ENCODE measurements at regions not wholly inside any gene's neighbourhood (a gene's known extent, or its start where the extent isn't known, plus 50 kb on each side); places are given as distances from the start of the nearest gene placed in this dataset.
A peak's percentile ranks its signal among the peaks of the same experiment; 100 is the strongest.

DNA sequence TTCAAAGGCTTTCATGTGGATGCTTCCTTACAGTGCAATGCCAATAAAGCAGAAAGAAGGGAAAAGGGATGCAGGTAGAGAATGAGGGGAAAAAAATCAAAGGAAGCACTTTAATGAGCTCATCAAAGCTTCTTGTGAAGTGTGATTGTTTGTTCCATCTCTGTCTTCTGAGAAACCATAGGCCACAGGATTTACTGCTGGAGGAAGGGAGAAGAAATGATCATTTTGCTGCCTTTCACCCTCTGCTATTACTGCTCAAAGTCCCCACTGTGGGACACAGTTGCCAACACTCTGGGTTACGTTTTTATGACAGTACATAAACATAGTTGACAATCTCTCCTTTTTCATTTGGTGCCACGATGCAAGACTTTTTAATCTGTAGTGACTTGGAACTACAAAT lies 558.0 kb upstream of the TECRL start:
- Histone ChIP-seq H3K27ac (no peak overlapping the region), H3K9me3 (no peaks in the 10 kb centered on the region), H3K4me3 (no peak overlapping the region), H3K27me3 (replicated peaks; ENCODE audit: insufficient read depth) (no peaks in the 10 kb centered on the region), H3K36me3 (no peaks in the 10 kb centered on the region), H3K4me1 (ENCODE audit: control insufficient read depth in 1 of 2, low read depth in 2 of 2) (no peaks in the 10 kb centered on the region)
- no peak for DNase-seq (ENCODE audit: low spot score)
- no peak for ATAC-seq (ENCODE audit: insufficient number of reproducible peaks, low FRiP score, low read depth)
- TF ChIP-seq CTCF (IDR thresholded peaks at IDR 0.05), result no peak

GRCh38 chr4:64960516-64960915 lies 551.3 kb upstream of the TECRL start:
- H3K27ac ChIP-seq, result no peak overlapping the region
- no peak for ATAC-seq (ENCODE audit: insufficient number of reproducible peaks, low FRiP score, low read depth)
- H3K36me3 ChIP-seq, result no peaks in the 10 kb centered on the region
- H3K27me3 ChIP-seq (replicated peaks; ENCODE audit: insufficient read depth), result no peaks in the 10 kb centered on the region
- no peaks in the 10 kb centered on the region for H3K4me1 ChIP-seq (ENCODE audit: control insufficient read depth in 1 of 2, low read depth in 2 of 2)
- peaks cover 2% of the 10 kb centered on the region for H3K9me3 ChIP-seq
- DNase-seq (ENCODE audit: low spot score), result no peak
- H3K4me3 ChIP-seq, result no peak overlapping the region
- TF ChIP-seq CTCF (IDR thresholded peaks at IDR 0.05), result no peak

DNA sequence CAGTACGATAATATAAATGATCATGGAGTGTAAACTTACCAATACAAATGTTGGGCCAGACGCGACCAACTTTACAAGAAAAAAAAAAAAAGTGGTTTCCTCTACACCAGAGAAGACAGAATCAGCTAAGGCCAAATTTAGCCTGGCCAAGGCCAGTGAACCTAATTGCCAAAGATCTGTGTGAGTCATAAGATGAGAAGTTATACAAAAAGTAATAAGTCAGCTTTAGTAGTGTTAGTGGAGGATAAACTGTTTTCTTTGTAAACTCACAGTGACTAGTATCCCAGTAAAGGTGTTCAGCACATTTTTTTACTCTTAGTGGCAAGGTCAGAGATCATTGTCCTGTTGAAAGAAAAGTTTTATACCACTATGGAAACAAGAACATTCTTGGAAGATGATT lies 531.4 kb upstream of the TECRL start:
- Histone ChIP-seq H3K4me3 (no peak overlapping the region), H3K27me3 (replicated peaks; ENCODE audit: insufficient read depth) (no peaks in the 10 kb centered on the region), H3K27ac (no peak overlapping the region), H3K4me1 (ENCODE audit: control insufficient read depth in 1 of 2, low read depth in 2 of 2) (peaks cover 0 to 6% of the 10 kb centered on the region in 2 donors), H3K36me3 (no peaks in the 10 kb centered on the region), H3K9me3 (no peaks in the 10 kb centered on the region)
- no peak for TF ChIP-seq CTCF (IDR thresholded peaks at IDR 0.05)
- DNase-seq (ENCODE audit: low spot score) (no peak), ATAC-seq (ENCODE audit: insufficient number of reproducible peaks, low FRiP score, low read depth) (peak; percentile 81)

- ATAC-seq (ENCODE audit: insufficient number of reproducible peaks, low FRiP score, low read depth) (no peak), DNase-seq (ENCODE audit: low spot score) (no peak)
- no peaks in the 10 kb centered on the region for H3K27me3 ChIP-seq (replicated peaks; ENCODE audit: insufficient read depth)
- H3K9me3 ChIP-seq, result no peaks in the 10 kb centered on the region
- no peak for TF ChIP-seq CTCF (IDR thresholded peaks at IDR 0.05)
- H3K36me3 ChIP-seq, result no peaks in the 10 kb centered on the region
- H3K4me1 ChIP-seq (ENCODE audit: control insufficient read depth in 1 of 2, low read depth in 2 of 2), result peaks cover 0 to 2% of the 10 kb centered on the region in 2 donors
- H3K27ac ChIP-seq, result no peak overlapping the region
- no peak overlapping the region for H3K4me3 ChIP-seq
These were observed 526.3 kb upstream of the TECRL start for GRCh38 chr4:64935469-64936001.

DNA sequence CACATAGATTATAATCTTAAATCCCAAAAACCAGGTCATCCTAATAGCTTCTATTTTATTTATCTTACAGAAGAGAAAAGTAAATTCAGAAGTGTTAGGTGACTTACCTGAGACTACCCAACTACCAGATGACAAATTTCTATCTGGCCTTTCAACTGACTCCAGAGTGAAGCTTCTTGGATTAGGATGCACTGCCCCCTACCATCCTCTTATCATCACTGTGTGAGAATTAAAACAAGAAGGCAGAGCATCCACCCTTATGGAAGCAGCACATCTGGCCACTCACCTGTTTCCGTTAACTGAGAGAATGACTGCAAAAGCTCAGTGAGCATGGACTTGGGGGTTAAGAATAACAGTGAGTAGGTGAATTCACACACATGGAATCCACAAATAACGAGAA lies 502.6 kb upstream of the TECRL start:
- no peak for TF ChIP-seq CTCF (IDR thresholded peaks at IDR 0.05)
- no peak for DNase-seq (ENCODE audit: low spot score)
- H3K4me3 ChIP-seq, result no peak overlapping the region
- no peak for ATAC-seq (ENCODE audit: insufficient number of reproducible peaks, low FRiP score, low read depth)
- H3K36me3 ChIP-seq, result no peaks in the 10 kb centered on the region
- no peaks in the 10 kb centered on the region for H3K4me1 ChIP-seq (ENCODE audit: control insufficient read depth in 1 of 2, low read depth in 2 of 2)
- no peaks in the 10 kb centered on the region for H3K27me3 ChIP-seq (replicated peaks; ENCODE audit: insufficient read depth)
- H3K27ac ChIP-seq, result no peak overlapping the region
- H3K9me3 ChIP-seq, result no peaks in the 10 kb centered on the region

All from thoracic aorta (tissue), 2 donors.